ENCODE measurements at regions not wholly inside any gene's neighbourhood (a gene's known extent, or its start where the extent isn't known, plus 50 kb on each side); places are given as distances from the start of the nearest gene placed in this dataset.

- no peak overlapping the region for H2BK12ac ChIP-seq (ENCODE audit: low read depth, low read length)
- DNase-seq (ENCODE audit: low read depth in 1 of 2, low spot score in 2 of 2): no peak
- no peak overlapping the region for H3K18ac ChIP-seq (ENCODE audit: extremely low read depth, low read length)
- no peaks in the 10 kb centered on the region for H3K36me3 ChIP-seq (ENCODE audit: control insufficient read depth in 2 of 4, insufficient read depth in 4 of 4, low read length in 3 of 4)
- no peak overlapping the region for H2BK15ac ChIP-seq (ENCODE audit: low read length)
- H3K9me3 ChIP-seq (ENCODE audit: insufficient read depth in 2 of 2, low read depth in 1 of 2, low read length in 1 of 2): no peaks in the 10 kb centered on the region
- H4K20me1 ChIP-seq (replicated peaks in 1 of 2; ENCODE audit: control insufficient read depth in 1 of 2, insufficient read depth in 2 of 2, low read length in 2 of 2): no peaks in the 10 kb centered on the region
- H2BK20ac ChIP-seq (ENCODE audit: low read length): no peak overlapping the region
- H3K4ac ChIP-seq (replicated peaks; ENCODE audit: insufficient read length, low read depth, low read length): no peak overlapping the region
- 85% methylated on average over 1 of the region's 1 CpG; no CpG with 5 or more reads in 1 of the 2 experiments for WGBS, 2 experiments (ENCODE audit: extremely low coverage in 1 of 2, insufficient coverage in 1 of 2, insufficient read length in 1 of 2, insufficient replicate concordance in 2 of 2, low coverage in 1 of 2, low lambda C conversion rate in 2 of 2, missing lambda C conversion rate in 1 of 2)
- no peak overlapping the region for H2AFZ ChIP-seq (ENCODE audit: low read length)
- H3K79me2 ChIP-seq (ENCODE audit: control insufficient read depth in 1 of 2, insufficient read depth in 2 of 2, low read length in 2 of 2): no peaks in the 10 kb centered on the region
- no peak overlapping the region for H3K4me3 ChIP-seq (ENCODE audit: extremely low read depth in 1 of 4, insufficient read depth in 2 of 4, low read depth in 3 of 4, low read length in 4 of 4)
- no peaks in the 10 kb centered on the region for H3K27me3 ChIP-seq (replicated peaks in 1 of 4; ENCODE audit: control insufficient read depth in 3 of 4, extremely low read depth in 1 of 4, insufficient read depth in 3 of 4, low read length in 3 of 4)
- H3K23me2 ChIP-seq (ENCODE audit: low read depth, low read length): no peaks in the 10 kb centered on the region
- no peak overlapping the region for H4K91ac ChIP-seq (replicated peaks; ENCODE audit: insufficient read length, low read length)
- ChIA-PET CTCF (ENCODE audit: partially characterized antibody) (no interaction called here), POLR2A (ENCODE audit: partially characterized antibody) (no interaction called here)
- H3K27ac ChIP-seq (ENCODE audit: low read depth, low read length): no peak overlapping the region
- H3K23ac ChIP-seq (ENCODE audit: insufficient read length): no peak overlapping the region
- no peaks in the 10 kb centered on the region for H3K4me1 ChIP-seq (replicated peaks in 1 of 4; ENCODE audit: control insufficient read depth in 3 of 4, insufficient read depth in 4 of 4, low read length in 3 of 4)
- no peak overlapping the region for H4K8ac ChIP-seq (ENCODE audit: extremely low read depth, insufficient read depth, low read length)
- H3K79me1 ChIP-seq (ENCODE audit: low read depth, low read length): no peaks in the 10 kb centered on the region
- no peak overlapping the region for H4K5ac ChIP-seq (ENCODE audit: insufficient read length, low read depth, low read length)
- no peak overlapping the region for H3K9ac ChIP-seq (replicated peaks in 1 of 4; ENCODE audit: extremely low read depth in 1 of 4, low read depth in 3 of 4, low read length in 3 of 4)
- H2AK5ac ChIP-seq (ENCODE audit: low read depth, low read length): no peak overlapping the region
- no peak overlapping the region for H3K4me2 ChIP-seq (ENCODE audit: insufficient read depth in 1 of 2, low read depth in 2 of 2, low read length in 2 of 2)
- H3K56ac ChIP-seq (replicated peaks; ENCODE audit: insufficient read length, low read depth, low read length): no peak overlapping the region
- H2BK120ac ChIP-seq (replicated peaks; ENCODE audit: low read depth, low read length): no peak overlapping the region
- no peak for FAIRE-seq
- H2BK5ac ChIP-seq (ENCODE audit: low read depth, low read length): no peak overlapping the region
- no peak overlapping the region for H3K14ac ChIP-seq (ENCODE audit: insufficient read length)
- TF ChIP-seq E2F6 (IDR thresholded peaks at IDR 0.05): no peak
- TF ChIP-seq RAD21 (IDR thresholded peaks at IDR 0.05 in 1 of 2, conservative IDR thresholded peaks at IDR 0.05 in 1 of 2; ENCODE audit: low read depth in 2 of 2, low read length in 2 of 2): no peak
- TF ChIP-seq SP2 (IDR thresholded peaks at IDR 0.05; ENCODE audit: low read length): no peak
- TF ChIP-seq FOSL1 (IDR thresholded peaks at IDR 0.05; ENCODE audit: insufficient read depth, low read depth, low read length): no peak
- no peak for TF ChIP-seq POLR2A (IDR thresholded peaks at IDR 0.05; ENCODE audit: control extremely low read depth in 1 of 2, low read depth in 2 of 2, low read length in 2 of 2)
Measured at GRCh38 chr6:153373869-153374268, 242.8 kb upstream of the RGS17 start.
